GM23338 (cell line): ENCODE measurements at regions not wholly inside any gene's neighbourhood (a gene's known extent, or its start where the extent isn't known, plus 50 kb on each side); places are given as distances from the start of the nearest gene placed in this dataset.
A peak's percentile ranks its signal among the peaks of the same experiment; 100 is the strongest.

Experiments used
- ATAC-seq: fragments of 200-7000 bp; cut with Tn5 transposase; 3 replicates; pipeline ENCODE4 v1.9.1; 2020
- DNase-seq: peaks from one replicate; pipeline ENCODE4 v3.0.0-alpha.2; 2015; ENCODE audit warnings: low spot score
- H2AFZ ChIP-seq: fragments of 200-600 bp; sonication (generic); 2 replicates; pipeline ENCODE4 v1.8.0; 2016; ENCODE audit warnings: antibody characterized with exemption, mild to moderate bottlenecking, moderate library complexity
- H3F3A ChIP-seq: fragments of 200-600 bp; sonication (generic); replicated peaks from 2 replicates; pipeline ENCODE4 v1.8.0; 2017; ENCODE audit warnings: antibody characterized with exemption, mixed run types, low read depth
- H3K27ac ChIP-seq: fragments of 200-600 bp; sonication (generic); 2 replicates; pipeline ENCODE4 v1.6.1; 2016; ENCODE audit warnings: low read depth
- H3K27me3 ChIP-seq: fragments of 200-600 bp; sonication (generic); 2 replicates; pipeline ENCODE4 v1.8.0; 2016; ENCODE audit warnings: mild to moderate bottlenecking, mixed run types, moderate library complexity; ENCODE audit not compliant: insufficient read depth
- H3K36me3 ChIP-seq: fragments of 200-600 bp; sonication (generic); 2 replicates; pipeline ENCODE4 v1.8.0; 2016; ENCODE audit warnings: mild to moderate bottlenecking; ENCODE audit not compliant: insufficient read depth
- H3K4me1 ChIP-seq: fragments of 200-600 bp; sonication (generic); 2 replicates; pipeline ENCODE4 v1.8.0; 2016; ENCODE audit warnings: mild to moderate bottlenecking, moderate library complexity; ENCODE audit not compliant: insufficient read depth
- H3K4me2 ChIP-seq: fragments of 200-600 bp; sonication (generic); 2 replicates; pipeline ENCODE4 v1.7.1; 2017; ENCODE audit warnings: mixed run types
- H3K4me3 ChIP-seq: fragments of 200-600 bp; sonication (generic); 2 replicates; pipeline ENCODE4 v1.6.1; 2016; ENCODE audit warnings: mixed run types
- H3K79me2 ChIP-seq: fragments of 200-600 bp; sonication (generic); replicated peaks from 2 replicates; pipeline ENCODE4 v1.8.0; 2017; ENCODE audit warnings: mild to moderate bottlenecking; ENCODE audit not compliant: insufficient read depth
- H3K9me2 ChIP-seq: fragments of 200-600 bp; sonication (generic); 2 replicates; pipeline ENCODE4 v1.8.0; 2017; ENCODE audit not compliant: insufficient read depth
- H4K20me1 ChIP-seq: fragments of 200-600 bp; sonication (generic); replicated peaks from 2 replicates; pipeline ENCODE4 v1.8.0; 2017; ENCODE audit warnings: mild to moderate bottlenecking; ENCODE audit not compliant: insufficient read depth
- H3K27ac Mint-ChIP-seq: 2 replicates; pipeline ENCODE4 v1.8.0; 2020; ENCODE audit warnings: inconsistent platforms, mild to moderate bottlenecking, moderate library complexity, mixed read lengths
- H3K27me3 Mint-ChIP-seq: 3 replicates; pipeline ENCODE4 v1.8.0; 2022; ENCODE audit warnings: low read depth, mild to moderate bottlenecking, moderate library complexity, mixed read lengths, inconsistent platforms; ENCODE audit not compliant: insufficient read depth, poor library complexity
- H3K36me3 Mint-ChIP-seq: 3 replicates; pipeline ENCODE4 v1.8.0; 2021; ENCODE audit warnings: low read depth, mild to moderate bottlenecking, inconsistent platforms, moderate library complexity, mixed read lengths
- H3K4me1 Mint-ChIP-seq: 3 replicates; pipeline ENCODE4 v1.8.0; 2020; ENCODE audit warnings: mild to moderate bottlenecking, inconsistent platforms, mixed read lengths
- H3K4me3 Mint-ChIP-seq: 3 replicates; pipeline ENCODE4 v1.8.0; 2021; ENCODE audit warnings: moderate library complexity, mild to moderate bottlenecking, inconsistent platforms, mixed read lengths
- H3K9me3 Mint-ChIP-seq: 3 replicates; pipeline ENCODE4 v1.8.0; 2020; ENCODE audit warnings: moderate library complexity, mild to moderate bottlenecking, inconsistent platforms, mixed read lengths
- CREB1 ChIP-seq: fragments of 250-450 bp; sonication (Bioruptor Pico); IDR thresholded peaks from 2 replicates; pipeline ENCODE4 v1.5.0; 2020; ENCODE audit warnings: low read depth, mild to moderate bottlenecking, moderate library complexity
- ETS1 ChIP-seq: IDR thresholded peaks from 2 replicates; pipeline ENCODE4 v1.6.1; 2016; ENCODE audit warnings: antibody characterized with exemption
- EZH2 ChIP-seq: fragments of 200-600 bp; sonication (generic); IDR thresholded peaks from one replicate; pipeline ENCODE4 v1.8.0; 2017; ENCODE audit warnings: antibody characterized with exemption, mild to moderate bottlenecking, low read depth; ENCODE audit not compliant: unreplicated experiment
- EZH2phosphoT487 ChIP-seq: fragments of 200-600 bp; sonication (generic); IDR thresholded peaks from one replicate; pipeline ENCODE4 v1.8.1; 2018; ENCODE audit warnings: antibody characterized with exemption; ENCODE audit not compliant: unreplicated experiment
- JUNB ChIP-seq: IDR thresholded peaks from one replicate; pipeline ENCODE4 v1.6.1; 2016; ENCODE audit warnings: antibody characterized with exemption; ENCODE audit not compliant: unreplicated experiment
- NANOG ChIP-seq: IDR thresholded peaks from 2 replicates; pipeline ENCODE4 v1.6.1; 2016; ENCODE audit warnings: antibody characterized with exemption, borderline replicate concordance
- POLR2AphosphoS5 ChIP-seq: IDR thresholded peaks from 2 replicates; pipeline ENCODE4 v1.6.1; 2016; ENCODE audit warnings: antibody characterized with exemption, low read depth
- STAT1 ChIP-seq: IDR thresholded peaks from one replicate; pipeline ENCODE4 v1.6.1; 2016; ENCODE audit warnings: antibody characterized with exemption; ENCODE audit not compliant: unreplicated experiment
- ZNF331 ChIP-seq: fragments of 250-450 bp; sonication (Bioruptor Pico); IDR thresholded peaks from 2 replicates; pipeline ENCODE4 v1.5.0; 2020; ENCODE audit warnings: low read depth, mild to moderate bottlenecking, moderate library complexity
- TF ChIP-seq, protein P1 (sequence below), 2 experiments: fragments of 200-600 bp in 1 of 2; sonication (generic) in 1 of 2; conservative IDR thresholded peaks; 2 replicates each; pipeline versions ENCODE4 v1.5.1 to v1.6.1; 2016 to 2017; ENCODE audit warnings: antibody characterized with exemption in 2 of 2, low read depth in 2 of 2, mild to moderate bottlenecking in 2 of 2, moderate library complexity in 1 of 2
- TF ChIP-seq, protein P2 (sequence below): IDR thresholded peaks from one replicate; pipeline ENCODE4 v1.6.1; 2018; ENCODE audit warnings: antibody characterized with exemption; ENCODE audit not compliant: unreplicated experiment

DNA sequence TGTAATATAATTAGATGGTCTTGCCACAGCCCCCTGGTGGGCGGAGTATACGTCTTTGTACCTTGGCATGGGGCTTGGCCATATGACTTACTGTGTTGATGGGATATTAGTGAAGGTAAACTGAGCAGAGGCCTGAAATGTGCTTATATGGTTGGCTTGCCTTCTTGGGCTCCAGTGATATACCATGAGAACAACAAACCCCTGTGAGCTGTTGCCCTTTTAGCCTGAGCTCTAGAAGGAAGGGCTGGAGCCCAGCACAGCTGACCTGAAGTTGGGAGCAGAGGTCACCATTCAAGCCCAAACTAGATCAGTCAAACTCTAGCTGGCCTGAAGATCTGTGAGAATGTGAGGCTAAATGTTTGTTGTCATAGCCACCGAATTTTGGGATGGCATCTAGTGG lies 75.2 kb upstream of the CD302 start:
- H3K9me2 ChIP-seq, result no peaks in the 10 kb centered on the region
- 0 out of 2 replicates have a peak, but pooled peaks cover 6% of the 10 kb centered on the region for H3F3A ChIP-seq
- Mint-ChIP-seq H3K36me3 (no peaks in the 10 kb centered on the region), H3K27me3 (peaks cover 1% of the 10 kb centered on the region), H3K27ac (no peak overlapping the region), H3K4me3 (no peak overlapping the region), H3K4me1 (no peaks in the 10 kb centered on the region), H3K9me3 (no peaks in the 10 kb centered on the region)
- no peak overlapping the region for H3K27ac ChIP-seq
- no peak overlapping the region for H3K4me2 ChIP-seq
- no peaks in the 10 kb centered on the region for H3K27me3 ChIP-seq
- no peak overlapping the region for H2AFZ ChIP-seq
- ATAC-seq (peak; percentile 66), DNase-seq (peak; percentile 34)
- H3K79me2 ChIP-seq, result no peaks in the 10 kb centered on the region
- H3K4me3 ChIP-seq, result no peak overlapping the region
- no peaks in the 10 kb centered on the region for H3K36me3 ChIP-seq
- H3K4me1 ChIP-seq, result no peaks in the 10 kb centered on the region
- H4K20me1 ChIP-seq, result no peaks in the 10 kb centered on the region
- TF ChIP-seq POLR2AphosphoS5 (no peak), NANOG (no peak)
- TF ChIP-seq, protein P1, sequence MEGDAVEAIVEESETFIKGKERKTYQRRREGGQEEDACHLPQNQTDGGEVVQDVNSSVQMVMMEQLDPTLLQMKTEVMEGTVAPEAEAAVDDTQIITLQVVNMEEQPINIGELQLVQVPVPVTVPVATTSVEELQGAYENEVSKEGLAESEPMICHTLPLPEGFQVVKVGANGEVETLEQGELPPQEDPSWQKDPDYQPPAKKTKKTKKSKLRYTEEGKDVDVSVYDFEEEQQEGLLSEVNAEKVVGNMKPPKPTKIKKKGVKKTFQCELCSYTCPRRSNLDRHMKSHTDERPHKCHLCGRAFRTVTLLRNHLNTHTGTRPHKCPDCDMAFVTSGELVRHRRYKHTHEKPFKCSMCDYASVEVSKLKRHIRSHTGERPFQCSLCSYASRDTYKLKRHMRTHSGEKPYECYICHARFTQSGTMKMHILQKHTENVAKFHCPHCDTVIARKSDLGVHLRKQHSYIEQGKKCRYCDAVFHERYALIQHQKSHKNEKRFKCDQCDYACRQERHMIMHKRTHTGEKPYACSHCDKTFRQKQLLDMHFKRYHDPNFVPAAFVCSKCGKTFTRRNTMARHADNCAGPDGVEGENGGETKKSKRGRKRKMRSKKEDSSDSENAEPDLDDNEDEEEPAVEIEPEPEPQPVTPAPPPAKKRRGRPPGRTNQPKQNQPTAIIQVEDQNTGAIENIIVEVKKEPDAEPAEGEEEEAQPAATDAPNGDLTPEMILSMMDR (conservative IDR thresholded peaks at IDR 0.05; ENCODE audit: low read depth in 2 of 2), result 0 out of 4 replicates have a peak, but pooled peaks of 1 of the 2 experiments have one; percentile 16

- Histone ChIP-seq H3K27me3 (no peaks in the 10 kb centered on the region), H3K9me2 (no peaks in the 10 kb centered on the region), H3K4me3 (no peak overlapping the region), H3K79me2 (no peaks in the 10 kb centered on the region), H2AFZ (no peak overlapping the region), H3K4me1 (no peaks in the 10 kb centered on the region), H3F3A (0 out of 2 replicates have a peak, but pooled peaks cover 6% of the 10 kb centered on the region), H3K27ac (no peak overlapping the region), H3K36me3 (no peaks in the 10 kb centered on the region), H3K4me2 (no peak overlapping the region), H4K20me1 (no peaks in the 10 kb centered on the region)
- no peaks in the 10 kb centered on the region for H3K36me3 Mint-ChIP-seq
- no peak for DNase-seq
- H3K4me3 Mint-ChIP-seq, result no peak overlapping the region
- no peaks in the 10 kb centered on the region for H3K4me1 Mint-ChIP-seq
- no peaks in the 10 kb centered on the region for H3K9me3 Mint-ChIP-seq
- no peak overlapping the region for H3K27ac Mint-ChIP-seq
- H3K27me3 Mint-ChIP-seq, result peaks cover under 1% of the 10 kb centered on the region
- ATAC-seq, result no peak
- TF ChIP-seq EZH2 (no peak), POLR2AphosphoS5 (no peak), ZNF331 (no peak), STAT1 (no peak), EZH2phosphoT487 (no peak), JUNB (no peak), CREB1 (no peak), ETS1 (no peak)
- TF ChIP-seq, protein P2, sequence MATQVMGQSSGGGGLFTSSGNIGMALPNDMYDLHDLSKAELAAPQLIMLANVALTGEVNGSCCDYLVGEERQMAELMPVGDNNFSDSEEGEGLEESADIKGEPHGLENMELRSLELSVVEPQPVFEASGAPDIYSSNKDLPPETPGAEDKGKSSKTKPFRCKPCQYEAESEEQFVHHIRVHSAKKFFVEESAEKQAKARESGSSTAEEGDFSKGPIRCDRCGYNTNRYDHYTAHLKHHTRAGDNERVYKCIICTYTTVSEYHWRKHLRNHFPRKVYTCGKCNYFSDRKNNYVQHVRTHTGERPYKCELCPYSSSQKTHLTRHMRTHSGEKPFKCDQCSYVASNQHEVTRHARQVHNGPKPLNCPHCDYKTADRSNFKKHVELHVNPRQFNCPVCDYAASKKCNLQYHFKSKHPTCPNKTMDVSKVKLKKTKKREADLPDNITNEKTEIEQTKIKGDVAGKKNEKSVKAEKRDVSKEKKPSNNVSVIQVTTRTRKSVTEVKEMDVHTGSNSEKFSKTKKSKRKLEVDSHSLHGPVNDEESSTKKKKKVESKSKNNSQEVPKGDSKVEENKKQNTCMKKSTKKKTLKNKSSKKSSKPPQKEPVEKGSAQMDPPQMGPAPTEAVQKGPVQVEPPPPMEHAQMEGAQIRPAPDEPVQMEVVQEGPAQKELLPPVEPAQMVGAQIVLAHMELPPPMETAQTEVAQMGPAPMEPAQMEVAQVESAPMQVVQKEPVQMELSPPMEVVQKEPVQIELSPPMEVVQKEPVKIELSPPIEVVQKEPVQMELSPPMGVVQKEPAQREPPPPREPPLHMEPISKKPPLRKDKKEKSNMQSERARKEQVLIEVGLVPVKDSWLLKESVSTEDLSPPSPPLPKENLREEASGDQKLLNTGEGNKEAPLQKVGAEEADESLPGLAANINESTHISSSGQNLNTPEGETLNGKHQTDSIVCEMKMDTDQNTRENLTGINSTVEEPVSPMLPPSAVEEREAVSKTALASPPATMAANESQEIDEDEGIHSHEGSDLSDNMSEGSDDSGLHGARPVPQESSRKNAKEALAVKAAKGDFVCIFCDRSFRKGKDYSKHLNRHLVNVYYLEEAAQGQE, result no peak
Observed at GRCh38 chr2:159872353-159872752, 74.3 kb upstream of the CD302 start.
